GM18507 (cell line): ENCODE measurements at regions not wholly inside any gene's neighbourhood (a gene's known extent, or its start where the extent isn't known, plus 50 kb on each side); places are given as distances from the start of the nearest gene placed in this dataset.

Experiments used
- DNase-seq: peaks from one replicate; pipeline ENCODE4 v3.0.0; 2011; ENCODE audit warnings: low read depth; ENCODE audit not compliant: insufficient read length; ENCODE audit errors: extremely low spot score
- FAIRE-seq: peaks from 2 replicates; lab custom pipeline; 2011; peaks lifted over from hg19 to GRCh38; lab: Jason Lieb, UNC

GRCh38 chr1:83813576-83813975, 185.4 kb downstream of the TTLL7 start:
- no peak for FAIRE-seq
- DNase-seq, result no peak

GRCh38 chr1:83810144-83810543, 188.8 kb downstream of the TTLL7 start:
- no peak for DNase-seq
- no peak for FAIRE-seq

DNA sequence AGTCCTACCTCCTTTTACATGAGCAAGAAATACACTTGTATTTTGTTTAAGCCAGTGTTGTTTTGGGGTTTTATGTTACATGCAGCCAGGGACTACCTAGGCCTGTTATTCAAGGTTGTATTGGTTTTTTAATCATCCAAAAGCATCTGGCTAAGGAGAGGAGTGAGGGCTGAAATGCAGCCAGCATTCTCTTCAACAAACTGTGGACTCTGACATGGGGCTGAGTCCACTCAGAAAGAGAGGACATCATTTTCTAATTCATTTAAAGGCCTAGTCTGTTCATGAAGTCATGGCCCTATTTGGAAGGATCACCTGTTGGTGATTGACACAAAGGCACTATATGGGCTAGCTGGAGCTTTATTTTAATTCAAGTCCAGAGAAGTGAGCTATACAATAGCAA, 190.4 kb downstream of the TTLL7 start:
- no peak for FAIRE-seq
- no peak for DNase-seq

DNA sequence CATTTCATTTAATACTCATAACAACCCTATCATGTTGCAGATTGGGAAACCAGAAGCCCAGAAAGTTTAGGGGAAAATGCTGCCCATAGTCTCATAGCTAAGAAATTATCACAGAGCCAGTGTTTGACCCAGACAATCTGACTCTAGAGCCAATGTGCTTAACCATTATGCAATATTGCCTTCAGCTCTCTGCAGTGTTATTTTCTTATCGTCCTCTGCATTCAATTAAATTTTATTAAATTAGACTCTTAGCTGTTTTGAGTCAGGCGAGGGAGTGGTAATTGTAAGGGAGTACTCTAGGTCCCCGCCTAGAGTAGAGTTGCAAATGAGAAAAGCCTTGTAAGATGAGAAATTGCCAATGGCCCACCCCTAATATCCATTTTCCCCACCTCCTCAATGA, 191.1 kb downstream of the TTLL7 start:
- FAIRE-seq, result no peak

DNA sequence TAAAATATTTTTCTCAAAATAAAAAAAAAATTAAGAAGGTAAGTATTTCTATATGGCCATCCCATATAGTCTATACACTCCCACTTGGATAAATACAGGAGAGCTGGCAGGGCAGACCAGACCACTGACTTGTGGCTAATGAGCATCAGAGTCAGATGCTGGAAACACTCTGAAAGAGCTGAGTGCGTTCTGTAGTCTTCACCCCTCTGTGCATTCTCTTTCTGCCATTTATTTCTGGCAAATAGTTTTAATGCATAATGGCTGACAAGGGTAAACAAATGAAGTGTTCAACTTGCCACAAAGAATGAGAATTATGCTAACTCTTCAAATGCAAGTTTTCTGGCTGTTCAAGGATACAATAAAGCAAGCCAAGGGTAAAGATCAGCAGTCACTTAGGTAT, 191.7 kb downstream of the TTLL7 start:
- FAIRE-seq (no peak), DNase-seq (no peak)

More for the DNA sequence above, 191.1 kb downstream of the TTLL7 start:
- DNase-seq, result no peak

DNA sequence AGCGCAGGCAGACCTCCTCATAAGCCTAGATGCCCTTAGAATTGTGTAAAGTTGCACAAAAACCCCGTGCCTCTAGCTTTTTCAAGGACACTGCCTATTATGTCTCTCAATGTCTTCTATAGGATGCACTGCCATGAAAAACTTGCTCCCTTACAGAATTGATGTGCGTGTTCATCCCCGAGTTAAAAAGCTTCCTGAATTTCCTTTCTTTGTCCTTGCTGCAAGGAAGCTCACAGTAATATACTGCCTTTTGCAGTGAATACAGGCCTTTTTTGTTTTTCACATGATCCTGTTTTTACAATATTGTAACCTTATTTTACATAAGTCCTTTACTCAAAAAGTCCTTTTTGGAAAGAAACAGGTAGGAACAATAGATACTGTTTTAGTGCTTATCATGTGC, 193.0 kb downstream of the TTLL7 start:
- FAIRE-seq, result no peak
- no peak for DNase-seq

DNA sequence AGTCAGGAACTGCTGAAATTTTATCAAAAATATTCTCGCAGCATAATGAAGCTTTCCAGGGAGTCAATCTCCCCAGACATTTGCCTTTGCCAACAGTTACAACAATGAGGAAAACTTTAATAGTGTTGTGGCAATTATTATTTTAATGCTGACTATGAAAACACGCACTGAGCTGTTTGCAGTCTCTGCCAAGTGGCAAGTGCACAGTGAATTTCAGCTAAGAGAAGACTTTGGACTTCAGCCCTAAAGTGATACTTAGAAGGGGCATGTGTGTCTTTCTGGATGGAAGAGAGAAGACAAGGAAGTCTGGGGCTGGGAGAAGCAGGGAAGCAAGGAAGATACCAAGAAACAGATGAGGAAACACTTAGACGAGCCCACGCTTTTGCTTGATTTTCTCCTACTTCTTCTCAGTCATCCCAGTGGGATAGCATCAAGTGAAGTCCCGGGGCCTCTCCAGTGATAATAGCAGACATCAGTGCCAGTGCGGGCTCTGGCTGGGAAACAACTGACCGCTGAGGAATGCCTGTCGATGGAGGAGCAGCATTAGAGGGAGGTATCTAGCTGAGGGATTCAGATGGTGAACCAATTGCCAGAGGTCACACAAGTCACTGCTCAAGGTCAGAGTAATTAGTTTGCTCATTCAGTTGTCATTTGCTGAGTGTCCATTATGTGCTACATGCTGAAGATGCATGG, 196.3 kb downstream of the TTLL7 start:
- FAIRE-seq, result no peak
- no peak for DNase-seq

DNA sequence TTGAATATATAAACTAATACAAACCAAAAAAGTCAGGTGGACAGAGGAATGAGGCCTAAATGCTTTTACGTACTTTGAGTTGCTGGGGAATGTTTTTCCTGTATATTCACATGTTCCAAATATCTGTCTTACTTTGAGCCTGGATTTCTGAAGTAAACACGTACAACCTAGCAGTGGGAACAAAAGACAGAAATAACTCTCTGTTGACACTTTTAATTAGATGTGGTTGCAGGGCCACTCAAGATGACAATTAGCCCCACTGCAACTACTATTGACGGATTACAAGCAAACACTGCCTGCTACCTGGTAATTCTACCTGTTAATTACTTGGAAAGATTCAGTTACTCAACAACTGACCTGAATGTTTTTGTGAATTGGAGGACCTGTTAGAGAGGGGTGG, 196.9 kb downstream of the TTLL7 start:
- no peak for DNase-seq
- FAIRE-seq, result no peak

GRCh38 chr1:83800066-83800465, 198.9 kb downstream of the TTLL7 start:
- no peak for FAIRE-seq
- DNase-seq, result no peak

- no peak for FAIRE-seq
- no peak for DNase-seq
Measured at GRCh38 chr1:83799594-83799993, 199.3 kb downstream of the TTLL7 start.

GRCh38 chr1:83798965-83799364, 200.0 kb downstream of the TTLL7 start:
- DNase-seq, result no peak
- FAIRE-seq, result no peak

GRCh38 chr1:83796409-83796808, 202.5 kb downstream of the TTLL7 start:
- DNase-seq, result no peak
- FAIRE-seq, result no peak

DNA sequence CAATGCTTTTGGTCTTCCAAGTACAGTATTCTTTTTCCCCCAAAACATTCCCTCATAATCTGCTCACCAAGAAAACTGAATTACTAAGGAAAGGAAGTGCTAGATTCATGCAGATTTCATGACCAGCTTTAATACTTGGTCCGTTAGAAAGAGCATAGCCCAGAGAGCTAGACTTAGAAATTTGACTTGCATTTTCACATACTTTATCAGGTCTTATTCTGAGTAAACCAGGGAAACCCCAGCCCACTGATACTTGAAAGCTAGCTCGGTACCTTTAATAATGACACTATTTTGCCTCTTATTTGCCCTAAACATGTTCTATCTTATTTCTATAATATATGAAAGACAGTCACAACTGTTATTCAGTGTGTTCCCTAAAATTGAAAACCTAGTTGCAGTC, 204.5 kb downstream of the TTLL7 start:
- FAIRE-seq (no peak), DNase-seq (no peak)

DNA sequence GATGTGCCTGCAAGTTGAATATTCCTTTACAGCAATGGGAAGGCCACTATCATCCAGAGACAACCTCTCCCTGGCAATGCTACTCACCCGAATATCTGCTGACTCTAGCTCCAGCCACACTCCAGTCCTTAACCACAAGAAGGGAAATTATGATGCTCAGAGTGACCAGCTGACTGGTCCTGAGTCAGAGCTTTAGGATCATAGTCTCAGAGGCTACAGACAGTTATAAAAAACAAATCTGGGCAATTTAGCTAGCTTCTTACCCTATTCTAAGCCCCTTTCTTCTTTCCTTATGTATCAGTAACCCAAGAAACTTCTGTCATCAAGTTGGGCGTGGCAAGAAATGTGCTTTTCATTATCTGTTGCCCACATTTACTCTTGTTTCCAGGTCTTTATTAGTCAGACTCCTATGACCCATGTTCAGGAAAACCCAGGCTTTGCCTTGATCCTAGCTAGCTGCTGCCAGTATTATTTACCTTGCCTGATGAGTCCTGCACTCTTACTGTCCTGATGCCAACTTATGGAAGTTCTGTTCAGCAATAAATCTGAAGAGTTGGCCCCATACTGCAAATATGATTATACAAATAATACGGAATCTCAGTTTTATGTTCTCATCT, 207.0 kb downstream of the TTLL7 start:
- FAIRE-seq, result no peak
- no peak for DNase-seq

DNA sequence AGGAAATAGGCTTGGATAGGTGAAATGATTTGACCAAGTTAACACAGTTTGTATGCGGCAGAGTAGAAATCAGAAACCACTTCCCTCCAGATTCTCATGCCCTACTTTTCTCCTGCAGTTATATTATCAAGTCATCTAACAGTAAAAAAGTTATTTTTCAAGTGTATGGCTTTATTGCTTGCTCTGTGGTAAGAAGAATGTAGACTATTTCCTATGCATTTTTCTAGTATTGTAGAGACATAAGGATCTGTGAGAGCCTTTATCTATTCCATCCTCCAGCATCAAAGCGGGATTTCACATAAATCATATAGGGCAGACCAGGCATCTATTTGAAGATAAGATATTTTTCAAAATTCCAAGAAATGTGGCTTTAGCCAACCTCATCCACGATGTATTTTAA, 208.5 kb downstream of the TTLL7 start:
- FAIRE-seq (no peak), DNase-seq (no peak)

DNA sequence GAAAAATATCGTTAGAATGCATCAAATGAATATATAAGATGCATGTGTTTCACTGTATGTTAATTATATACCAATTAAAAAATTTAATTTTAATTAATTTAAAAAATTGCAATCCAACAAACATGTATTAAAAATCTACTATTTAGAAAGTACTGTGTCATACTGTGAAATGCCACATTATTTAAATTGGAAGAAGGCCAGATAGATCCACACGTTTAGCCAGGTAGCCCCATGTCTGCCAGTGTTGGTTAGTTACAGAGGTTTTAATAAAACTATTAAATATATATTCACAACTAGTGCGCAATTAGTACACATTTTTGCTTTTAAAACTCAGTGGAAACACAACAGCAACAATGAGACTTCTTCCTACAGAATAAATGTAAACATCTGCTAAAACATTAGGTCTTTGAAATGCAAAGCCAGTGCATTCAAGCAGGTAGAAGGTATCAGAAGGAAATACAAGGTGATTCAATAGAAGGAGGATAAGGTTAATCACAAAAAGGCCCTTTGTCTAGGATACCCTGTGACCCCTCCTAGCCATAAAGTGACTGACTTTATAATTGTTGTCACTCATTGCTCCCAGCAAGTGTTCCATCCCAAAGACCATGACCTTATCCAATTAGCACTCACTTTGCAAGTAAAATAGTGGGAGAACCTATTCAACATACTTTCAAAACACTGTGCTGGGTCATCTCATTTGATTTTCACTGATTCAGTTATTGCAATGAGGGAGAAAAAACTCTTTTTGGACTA, 211.5 kb downstream of the TTLL7 start:
- DNase-seq (no peak), FAIRE-seq (no peak)

- FAIRE-seq, result no peak
- no peak for DNase-seq
Measured at GRCh38 chr1:83781667-83782066, 217.3 kb downstream of the TTLL7 start.

DNA sequence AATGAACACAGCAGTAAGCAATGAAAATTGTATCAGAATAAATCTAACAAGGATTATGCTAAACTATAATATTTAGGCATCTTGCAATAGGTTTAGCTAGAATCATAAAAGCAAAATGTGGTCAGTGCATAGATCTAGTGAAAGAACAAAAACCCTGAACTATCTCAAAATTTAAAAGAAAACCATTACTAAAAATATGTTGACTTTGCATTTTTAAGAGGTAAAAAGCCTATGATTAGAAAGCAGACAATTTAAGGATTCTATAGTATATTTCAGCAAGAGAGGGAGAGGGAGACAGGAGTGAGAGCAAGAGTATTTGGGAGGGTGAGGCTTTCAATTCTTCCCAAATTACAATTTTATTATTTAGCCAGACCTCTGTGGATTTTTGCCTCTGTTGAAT, 219.4 kb downstream of the TTLL7 start:
- DNase-seq, result no peak
- FAIRE-seq, result no peak

DNA sequence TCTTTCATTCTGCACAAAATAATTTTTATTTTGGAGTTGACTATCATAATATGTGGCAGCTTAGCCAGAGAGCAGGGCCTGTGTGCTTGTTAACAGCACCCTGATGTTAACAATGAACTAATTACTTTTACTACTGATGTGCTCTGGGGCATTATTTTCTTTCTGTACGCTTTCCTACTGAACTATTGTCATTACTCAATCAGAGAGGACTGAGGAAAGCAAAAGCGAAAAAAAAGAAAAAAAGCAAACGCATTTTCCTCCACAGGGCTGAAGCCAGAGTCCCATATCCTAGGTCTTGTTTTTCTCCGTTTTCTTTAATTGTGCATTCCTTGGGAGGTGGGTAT, 221.2 kb downstream of the TTLL7 start:
- FAIRE-seq (no peak), DNase-seq (no peak)

DNA sequence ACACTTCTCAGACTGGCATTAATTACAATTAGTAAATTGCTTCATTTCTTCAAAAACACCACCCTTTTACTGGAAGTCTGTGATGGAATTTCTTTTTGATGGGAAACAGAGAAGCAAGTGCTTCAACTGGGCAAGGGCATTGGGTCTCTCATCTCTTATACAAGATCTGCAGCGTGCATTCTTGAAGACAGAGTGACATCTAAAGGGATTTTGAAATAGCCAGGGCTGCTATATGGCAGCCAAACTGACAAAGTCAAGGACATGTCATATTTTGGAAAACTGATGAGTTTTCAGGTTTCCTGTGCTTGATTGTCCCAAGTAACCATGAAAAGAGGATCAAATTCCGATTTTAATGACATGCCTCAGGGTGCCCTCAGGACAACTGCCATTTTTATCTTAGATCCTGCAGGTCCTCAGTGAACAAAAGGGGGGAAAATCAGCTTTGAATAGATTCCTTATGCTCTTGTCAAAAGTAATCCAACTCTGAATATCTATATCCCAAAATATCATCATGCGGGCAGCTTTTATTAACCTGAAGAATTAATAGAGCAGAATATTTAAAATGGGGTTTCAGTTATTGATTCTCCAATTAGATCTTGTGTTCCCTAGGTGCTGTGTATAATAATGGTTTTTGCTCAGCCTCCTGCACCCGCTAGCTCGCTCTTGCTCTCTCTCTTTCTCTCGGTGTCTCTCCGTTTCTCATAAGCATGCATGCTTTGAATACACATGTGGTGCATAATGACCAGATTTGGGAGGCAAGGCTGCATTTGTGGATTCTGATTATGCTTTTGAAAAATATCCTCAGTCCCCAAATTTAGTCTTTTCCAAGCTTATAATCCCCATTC, 221.8 kb downstream of the TTLL7 start:
- DNase-seq (no peak), FAIRE-seq (no peak)
